ENCODE measurements at regions not wholly inside any gene's neighbourhood (a gene's known extent, or its start where the extent isn't known, plus 50 kb on each side); places are given as distances from the start of the nearest gene placed in this dataset.
"Not testable (repeated sequence)": the region's sequence is repeated elsewhere in the genome, so short reads cannot be mapped to it uniquely, and the experiment has no call there.

DNA sequence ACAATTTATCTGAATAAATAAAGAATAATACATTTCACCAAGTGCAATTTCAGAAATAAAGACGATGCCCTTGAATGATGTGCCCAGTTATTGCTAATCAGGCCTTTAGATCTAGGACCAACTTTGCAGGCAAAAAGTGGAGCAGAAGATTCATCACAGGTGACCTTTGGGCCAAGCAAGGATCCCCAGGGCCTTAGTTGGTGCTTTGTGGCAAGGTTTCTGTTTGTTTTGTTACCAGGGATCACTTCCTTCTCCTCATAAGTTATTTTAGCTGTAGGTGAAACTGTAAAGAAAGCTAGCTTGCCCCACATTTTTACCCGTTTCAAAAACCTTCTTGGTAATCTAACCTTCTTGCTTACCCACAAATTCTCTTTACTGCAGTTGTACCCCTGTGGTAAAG is 323.2 kb downstream of the NEBL start:
- Mint-ChIP-seq H3K4me1 (ENCODE audit: low read depth in 2 of 2) (peaks cover 5 to 9% of the 10 kb centered on the region in 2 donors), H3K4me3 (no peak overlapping the region), H3K9me3 (no peaks in the 10 kb centered on the region), H3K36me3 (no peaks in the 10 kb centered on the region), H3K27me3 (no peaks in the 10 kb centered on the region), H3K27ac (no peak overlapping the region)
- ATAC-seq (no peak), DNase-seq (ENCODE audit: low spot score) (no peak)

DNA sequence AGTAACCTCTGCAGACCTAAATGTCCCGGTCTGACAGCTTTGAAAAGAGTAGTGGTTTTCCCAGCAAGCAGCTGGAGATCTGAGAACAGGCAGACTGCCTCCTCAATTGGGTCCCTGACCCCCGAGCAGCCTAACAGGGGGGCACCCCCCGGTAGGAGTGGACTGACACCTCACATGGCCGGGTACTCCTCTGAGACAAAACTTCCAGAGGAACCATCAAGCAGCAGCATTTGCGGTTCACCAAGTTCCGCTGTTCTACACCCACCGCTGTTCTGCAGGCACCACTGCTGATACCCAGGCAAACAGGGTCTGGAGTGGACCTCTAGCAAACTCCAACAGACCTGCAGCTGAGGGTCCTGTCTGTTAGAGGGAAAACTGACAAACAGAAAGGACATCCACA is 341.1 kb downstream of the NEBL start:
- H3K36me3 Mint-ChIP-seq: peaks cover 23% of the 10 kb centered on the region

DNA sequence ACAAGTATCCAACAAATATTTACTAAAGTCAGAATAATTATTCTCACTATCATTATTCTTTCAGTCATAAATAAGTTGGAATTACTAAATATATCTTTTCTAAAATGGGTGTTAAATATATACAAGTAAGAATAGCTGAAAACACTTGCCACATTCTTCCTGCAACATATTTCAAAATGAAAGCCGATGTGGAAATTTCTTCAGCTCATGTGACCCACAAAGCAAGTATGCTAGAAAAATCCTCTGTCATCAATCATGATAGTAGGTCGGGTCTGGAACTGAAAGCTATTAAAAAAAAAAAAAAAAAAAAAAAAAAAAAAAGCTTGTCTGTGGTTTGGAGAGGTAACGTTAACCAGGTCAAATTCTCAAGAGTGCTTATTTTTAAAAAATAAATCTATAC is 344.7 kb downstream of the NEBL start:
- Mint-ChIP-seq H3K4me1 (ENCODE audit: low read depth in 2 of 2) (peaks cover 0 to 4% of the 10 kb centered on the region in 2 donors), H3K27me3 (no peaks in the 10 kb centered on the region), H3K27ac (no peak overlapping the region), H3K36me3 (peaks cover 9% of the 10 kb centered on the region), H3K4me3 (no peak overlapping the region), H3K9me3 (peaks cover 3% of the 10 kb centered on the region)
- ATAC-seq (no peak), DNase-seq (ENCODE audit: low spot score) (no peak)

More for the DNA sequence above, 341.1 kb downstream of the NEBL start:
- H3K4me3 Mint-ChIP-seq; DNase-seq (ENCODE audit: low spot score); H3K27ac Mint-ChIP-seq; H3K4me1 Mint-ChIP-seq (ENCODE audit: low read depth in 2 of 2); ATAC-seq; H3K27me3 Mint-ChIP-seq; H3K9me3 Mint-ChIP-seq: not testable (repeated sequence)

DNA sequence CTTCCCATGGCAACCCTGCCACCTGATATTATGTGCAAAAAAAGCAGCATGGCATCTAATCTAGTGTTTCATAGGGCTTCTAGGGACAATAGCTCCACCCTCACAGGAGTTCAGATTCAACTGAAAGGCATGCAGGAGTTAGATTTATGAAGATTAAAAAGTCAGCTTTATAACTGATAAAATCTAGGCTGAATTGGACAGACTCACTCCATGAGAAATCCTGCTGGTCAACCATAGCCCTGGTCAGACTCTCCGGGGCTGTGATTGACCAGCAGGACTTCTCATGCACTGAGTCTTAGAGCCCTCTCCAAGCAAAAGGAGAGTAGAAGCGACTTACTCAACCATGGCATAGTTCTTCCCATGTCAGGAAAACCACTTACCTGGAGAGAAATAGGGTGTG is 345.4 kb downstream of the NEBL start:
- Mint-ChIP-seq H3K4me3 (no peak overlapping the region), H3K4me1 (ENCODE audit: low read depth in 2 of 2) (peaks cover 0 to 4% of the 10 kb centered on the region in 2 donors), H3K27me3 (no peaks in the 10 kb centered on the region), H3K36me3 (peaks cover 6% of the 10 kb centered on the region), H3K9me3 (peaks cover 3% of the 10 kb centered on the region), H3K27ac (no peak overlapping the region)
- ATAC-seq: no peak
- no peak for DNase-seq (ENCODE audit: low spot score)

DNA sequence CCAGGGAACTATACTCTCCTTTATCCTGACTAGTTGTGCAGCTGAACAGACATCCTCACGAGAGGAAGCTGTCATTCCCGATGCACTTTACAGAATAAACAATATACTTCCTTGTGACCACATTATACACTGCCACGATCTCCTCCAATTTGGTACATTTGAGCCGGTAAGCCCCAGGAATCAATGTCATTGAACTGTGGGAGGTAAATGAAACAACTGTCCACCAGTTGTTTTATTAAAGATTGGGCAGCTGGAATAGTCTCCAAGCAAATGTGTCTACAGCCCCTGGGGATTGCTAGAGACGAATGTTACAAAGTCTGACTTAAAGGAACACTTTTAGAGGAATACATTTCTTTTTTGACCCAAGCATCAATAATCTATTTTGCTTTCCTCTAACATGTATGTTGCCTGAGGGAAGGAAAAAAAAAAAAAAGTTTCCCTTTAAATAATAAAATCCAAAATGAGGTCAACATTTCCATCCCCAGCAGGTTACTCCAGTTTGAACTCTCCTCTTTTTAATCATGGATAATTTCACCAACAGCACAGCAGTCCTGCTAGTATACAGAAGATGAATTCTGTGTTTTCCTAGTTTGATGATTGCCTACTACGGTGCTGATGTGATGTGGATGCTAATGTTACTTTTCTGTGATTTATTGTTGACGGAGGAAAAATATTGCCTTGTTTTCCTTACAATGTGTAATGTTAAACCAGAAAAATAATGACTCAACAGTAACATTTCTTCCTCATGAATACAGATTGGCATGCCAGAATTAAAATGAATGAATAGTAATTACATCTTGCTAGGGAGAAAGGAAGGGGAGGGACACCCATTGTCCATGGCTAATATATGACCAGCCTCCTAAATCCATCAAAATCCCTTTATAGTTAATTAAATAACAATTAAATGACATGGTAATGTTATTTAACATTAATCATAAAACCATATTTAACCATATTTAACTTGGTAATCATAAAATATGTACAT is 360.9 kb downstream of the NEBL start:
- no peak for DNase-seq (ENCODE audit: low spot score)
- Mint-ChIP-seq H3K9me3 (no peaks in the 10 kb centered on the region), H3K4me3 (no peak overlapping the region), H3K27me3 (peaks cover 0 to 2% of the 10 kb centered on the region in 2 donors), H3K36me3 (no peaks in the 10 kb centered on the region), H3K27ac (no peak overlapping the region), H3K4me1 (ENCODE audit: low read depth in 2 of 2) (peaks cover 0 to 8% of the 10 kb centered on the region in 2 donors)
- no peak for ATAC-seq

DNA sequence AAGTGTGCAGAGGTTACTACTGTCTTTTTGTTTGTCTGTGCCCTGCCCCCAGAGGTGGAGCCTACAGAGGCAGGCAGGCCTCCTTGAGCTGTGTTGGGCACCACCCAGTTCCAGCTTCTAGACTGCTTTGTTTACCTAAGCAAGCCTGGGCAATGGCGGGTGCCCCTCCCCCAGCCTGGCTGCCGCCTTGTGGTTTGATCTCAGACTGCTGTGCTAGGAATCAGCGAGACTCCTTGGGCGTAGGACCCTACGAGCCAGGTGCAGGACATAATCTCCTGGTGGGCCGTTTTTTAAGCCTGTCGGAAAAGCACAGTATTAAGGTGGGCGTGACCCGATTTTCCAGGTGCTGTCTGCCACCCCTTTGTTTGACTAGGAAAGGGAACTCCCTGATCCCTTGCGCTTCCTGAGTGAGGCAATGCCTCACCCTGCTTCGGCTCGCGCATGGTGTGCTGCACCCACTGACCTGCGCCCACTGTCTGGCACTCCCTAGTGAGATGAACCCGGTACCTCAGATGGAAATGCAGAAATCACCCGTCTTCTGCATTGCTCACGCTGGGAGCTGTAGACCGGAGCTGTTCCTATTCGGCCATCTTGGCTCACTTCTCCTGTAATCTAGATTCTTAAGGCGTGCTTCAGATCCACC is 365.7 kb downstream of the NEBL start:
- H3K4me1 Mint-ChIP-seq (ENCODE audit: low read depth in 2 of 2); DNase-seq (ENCODE audit: low spot score); H3K9me3 Mint-ChIP-seq; H3K36me3 Mint-ChIP-seq; H3K27me3 Mint-ChIP-seq; H3K4me3 Mint-ChIP-seq; H3K27ac Mint-ChIP-seq; ATAC-seq: not testable (repeated sequence)

DNA sequence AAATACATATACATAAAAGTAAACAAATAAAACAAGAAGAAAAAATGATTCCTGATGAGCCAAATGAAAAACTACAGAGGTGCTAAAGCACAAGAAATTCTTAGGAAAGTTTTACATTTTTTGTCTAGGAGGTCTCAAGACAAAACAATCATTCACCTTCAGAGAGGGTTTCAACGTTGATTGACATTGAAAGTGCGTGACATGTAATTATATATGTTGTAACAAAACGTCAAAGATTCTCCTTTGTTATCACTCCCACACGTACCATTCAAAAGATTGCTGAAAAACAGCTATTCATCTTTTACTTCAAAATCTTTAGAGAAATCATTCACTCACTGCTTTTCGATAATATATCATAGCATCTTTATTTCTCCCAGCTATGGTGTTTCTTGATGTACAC is 375.9 kb downstream of the NEBL start:
- ATAC-seq: no peak

DNA sequence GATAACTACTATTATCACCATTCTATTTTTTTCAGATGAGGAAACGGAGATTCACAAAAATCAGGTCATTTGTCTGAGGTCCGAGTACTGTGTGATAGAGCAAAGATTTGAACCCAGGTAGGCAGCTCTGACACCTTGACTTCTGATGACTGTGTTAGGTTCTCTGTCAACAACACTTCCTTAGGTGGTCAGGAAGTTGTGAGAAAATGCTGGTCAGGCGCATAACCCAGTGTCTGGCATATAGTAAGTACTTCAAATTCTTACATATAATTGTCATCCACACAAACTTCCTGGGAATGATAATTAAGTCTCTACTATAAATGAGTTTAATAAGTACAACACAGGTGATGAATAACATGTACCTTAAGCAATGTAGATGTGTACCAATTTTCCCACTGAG is 381.5 kb downstream of the NEBL start:
- Mint-ChIP-seq H3K9me3 (peaks cover 2% of the 10 kb centered on the region), H3K36me3 (peaks cover 4% of the 10 kb centered on the region), H3K4me3 (no peak overlapping the region), H3K4me1 (ENCODE audit: low read depth in 2 of 2) (peaks cover 4 to 9% of the 10 kb centered on the region in 2 donors), H3K27me3 (no peaks in the 10 kb centered on the region), H3K27ac (no peak overlapping the region)
- ATAC-seq: no peak
- no peak for DNase-seq (ENCODE audit: low spot score)

More for the DNA sequence above, 375.9 kb downstream of the NEBL start:
- H3K27me3 Mint-ChIP-seq: no peaks in the 10 kb centered on the region
- DNase-seq (ENCODE audit: low spot score): no peak
- no peak overlapping the region for H3K4me3 Mint-ChIP-seq
- H3K4me1 Mint-ChIP-seq (ENCODE audit: low read depth in 2 of 2): peaks cover 0 to 15% of the 10 kb centered on the region in 2 donors
- no peak overlapping the region for H3K27ac Mint-ChIP-seq
- H3K9me3 Mint-ChIP-seq: no peaks in the 10 kb centered on the region
- no peaks in the 10 kb centered on the region for H3K36me3 Mint-ChIP-seq

DNA sequence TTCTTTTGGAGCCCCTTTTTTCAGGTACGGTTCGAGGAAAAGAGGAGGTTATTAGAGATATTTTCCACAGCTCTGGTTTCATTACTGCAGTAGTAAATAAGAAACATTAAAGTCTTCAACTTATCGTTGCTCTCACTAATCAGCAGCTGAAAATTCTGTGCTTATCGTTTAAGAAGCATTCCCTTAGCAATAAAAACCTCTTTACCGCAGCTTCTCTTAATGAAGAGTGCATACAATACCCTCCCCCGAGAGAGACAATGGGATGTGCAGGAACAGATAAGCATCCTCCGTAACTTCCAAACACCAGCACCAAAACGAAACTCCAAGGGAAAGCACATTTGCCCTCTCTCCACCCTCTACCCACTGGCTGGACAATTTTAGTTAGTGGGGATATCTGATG is 384.5 kb downstream of the NEBL start:
- no peak for DNase-seq (ENCODE audit: low spot score)
- Mint-ChIP-seq H3K4me3 (no peak overlapping the region), H3K36me3 (peaks cover 8% of the 10 kb centered on the region), H3K27ac (no peak overlapping the region), H3K4me1 (ENCODE audit: low read depth in 2 of 2) (peaks cover 8 to 9% of the 10 kb centered on the region in 2 donors), H3K9me3 (peaks cover 6% of the 10 kb centered on the region), H3K27me3 (no peaks in the 10 kb centered on the region)
- ATAC-seq: no peak

DNA sequence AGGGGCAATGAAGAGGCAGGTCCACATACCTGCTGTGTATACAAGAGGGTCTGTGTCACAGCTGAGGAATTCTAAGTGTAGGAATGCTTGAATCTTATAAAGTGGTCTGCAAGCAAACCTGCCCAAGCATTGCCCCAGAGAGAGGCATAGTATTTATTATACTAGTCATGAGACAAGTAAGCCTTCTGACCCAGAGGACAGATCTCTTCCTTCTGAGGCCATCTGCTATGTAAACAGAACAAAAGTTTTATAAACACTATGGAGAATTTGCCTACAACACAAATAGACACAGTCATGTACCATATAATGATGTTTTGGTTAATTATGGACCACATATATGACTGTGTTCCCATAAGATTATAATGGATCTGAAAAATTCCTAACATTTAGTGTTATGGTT is 388.2 kb downstream of the NEBL start:
- Mint-ChIP-seq H3K27ac (no peak overlapping the region), H3K4me1 (ENCODE audit: low read depth in 2 of 2) (peaks cover 4% of the 10 kb centered on the region in 2 donors), H3K36me3 (peaks cover 12% of the 10 kb centered on the region), H3K4me3 (no peak overlapping the region), H3K27me3 (no peaks in the 10 kb centered on the region), H3K9me3 (peaks cover 9% of the 10 kb centered on the region)
- ATAC-seq (no peak), DNase-seq (ENCODE audit: low spot score) (no peak)

DNA sequence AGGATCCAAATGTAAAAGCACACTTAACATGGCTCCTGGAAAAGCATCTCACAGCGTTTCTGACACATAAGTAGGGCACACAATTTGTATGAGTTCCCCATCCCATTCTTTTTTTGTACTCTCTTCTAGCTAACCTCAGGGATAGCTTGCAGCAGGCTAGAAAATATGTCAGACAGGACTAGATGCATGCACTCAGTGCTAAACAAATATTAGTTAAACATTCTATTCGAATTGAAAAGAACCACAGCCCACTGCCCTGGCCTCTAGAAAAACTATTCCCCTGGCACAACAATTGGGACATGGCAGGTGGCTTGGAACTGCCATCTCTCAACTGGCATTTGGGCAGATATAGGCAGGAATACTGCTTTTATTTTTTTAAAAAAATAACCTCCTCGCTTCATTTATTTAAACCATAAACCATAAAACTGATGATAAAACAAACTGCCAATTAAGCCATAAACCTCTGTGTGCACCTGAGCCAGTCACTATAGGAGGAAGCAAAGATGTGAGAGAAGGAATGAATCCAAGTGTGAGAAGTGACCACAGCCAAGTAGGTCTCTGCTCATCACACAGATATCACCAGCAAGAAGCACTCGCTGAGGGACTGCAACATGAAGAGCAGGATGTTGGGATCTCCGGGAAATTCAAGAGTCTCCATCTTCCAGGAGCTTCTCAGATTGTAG is 394.1 kb downstream of the NEBL start:
- peaks cover 13% of the 10 kb centered on the region for H3K9me3 Mint-ChIP-seq
- ATAC-seq (no peak), DNase-seq (ENCODE audit: low spot score) (no peak)
- no peak overlapping the region for H3K4me3 Mint-ChIP-seq
- H3K4me1 Mint-ChIP-seq (ENCODE audit: low read depth in 2 of 2): peaks cover 0 to 6% of the 10 kb centered on the region in 2 donors
- H3K27me3 Mint-ChIP-seq: no peaks in the 10 kb centered on the region
- H3K36me3 Mint-ChIP-seq: peaks cover 26% of the 10 kb centered on the region
- H3K27ac Mint-ChIP-seq: no peak overlapping the region

DNA sequence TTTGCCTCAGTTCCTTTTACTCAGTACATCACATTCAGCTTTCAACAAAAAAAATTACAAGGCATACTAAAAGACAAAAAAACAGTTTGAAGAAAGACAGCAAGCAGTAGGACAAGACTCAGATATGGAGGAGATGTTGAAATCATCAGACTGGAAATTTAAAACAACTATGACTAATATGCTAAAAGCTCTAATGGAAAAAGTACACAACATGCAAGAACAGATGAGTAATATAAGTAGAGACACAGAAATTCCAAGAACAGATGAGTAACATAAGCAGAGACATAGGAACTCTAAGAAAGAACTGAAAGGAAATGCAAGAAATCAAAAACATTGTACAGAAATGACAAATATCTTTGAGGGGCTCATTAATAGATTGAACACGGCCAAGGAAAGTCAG is 402.6 kb downstream of the NEBL start:
- ATAC-seq: peak in 1 of 2 donors; percentile 82
- no peak for DNase-seq (ENCODE audit: low spot score)

DNA sequence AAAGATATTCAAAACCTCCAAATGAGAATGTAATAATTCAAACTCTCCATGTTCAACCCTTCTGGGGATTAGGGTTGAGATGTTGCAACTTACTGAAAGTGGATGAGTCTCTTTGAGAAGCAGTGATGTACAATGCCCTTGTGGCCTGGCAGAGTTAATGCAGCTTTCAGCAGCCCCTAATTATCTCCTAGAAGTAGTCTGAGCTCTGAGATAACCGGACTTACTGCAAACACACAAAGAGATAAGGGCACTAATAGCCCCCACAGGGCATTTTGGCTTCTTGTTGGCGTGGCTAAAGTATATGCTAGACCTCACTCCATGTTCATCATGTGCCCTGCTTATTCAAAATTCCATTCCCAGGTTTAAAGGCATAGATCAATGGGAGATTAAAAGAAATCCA is 404.7 kb downstream of the NEBL start:
- Mint-ChIP-seq H3K27me3 (no peaks in the 10 kb centered on the region), H3K27ac (peak overlapping the region in 1 of 2 donors; percentile 79), H3K36me3 (peaks cover 9% of the 10 kb centered on the region), H3K4me1 (ENCODE audit: low read depth in 2 of 2) (peaks cover 13 to 19% of the 10 kb centered on the region in 2 donors), H3K4me3 (no peak overlapping the region), H3K9me3 (peaks cover 12% of the 10 kb centered on the region)
- DNase-seq (ENCODE audit: low spot score) (no peak), ATAC-seq (no peak)

More for the DNA sequence above, 402.6 kb downstream of the NEBL start:
- Mint-ChIP-seq H3K27ac (peak overlapping the region; percentile 45 to 79), H3K36me3 (peaks cover 15% of the 10 kb centered on the region), H3K4me3 (peak overlapping the region; percentile 29), H3K27me3 (no peaks in the 10 kb centered on the region), H3K4me1 (ENCODE audit: low read depth in 2 of 2) (peaks cover 13 to 25% of the 10 kb centered on the region in 2 donors), H3K9me3 (peaks cover 15% of the 10 kb centered on the region)

DNA sequence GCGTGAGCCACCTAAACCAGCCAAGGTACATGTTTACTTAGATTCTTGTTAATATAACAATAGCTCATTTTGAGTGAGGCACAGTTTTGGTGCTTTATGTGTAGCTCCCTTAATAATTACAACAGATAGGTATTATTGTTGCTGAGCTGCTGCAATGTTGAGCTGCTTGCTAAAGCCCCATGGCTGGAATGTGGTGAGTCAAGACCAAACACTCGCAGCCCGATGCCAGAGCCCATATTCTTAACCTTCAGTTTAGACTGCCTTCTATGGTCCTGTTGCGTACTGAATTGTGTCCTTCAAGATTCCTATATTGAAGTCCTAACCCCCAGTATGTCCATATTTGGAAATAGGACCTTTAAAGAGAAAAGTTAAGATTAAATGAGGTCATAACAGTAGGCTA is 407.1 kb downstream of the NEBL start:
- peaks cover 9% of the 10 kb centered on the region for H3K36me3 Mint-ChIP-seq
- H3K9me3 Mint-ChIP-seq: peaks cover 12% of the 10 kb centered on the region
- DNase-seq (ENCODE audit: low spot score) (no peak), ATAC-seq (no peak)
- peaks cover 13 to 19% of the 10 kb centered on the region in 2 donors for H3K4me1 Mint-ChIP-seq (ENCODE audit: low read depth in 2 of 2)
- H3K4me3 Mint-ChIP-seq: no peak overlapping the region
- no peaks in the 10 kb centered on the region for H3K27me3 Mint-ChIP-seq
- H3K27ac Mint-ChIP-seq: no peak overlapping the region
